Stomach (tissue), 8 donors: ENCODE measurements at regions not wholly inside any gene's neighbourhood (a gene's known extent, or its start where the extent isn't known, plus 50 kb on each side); places are given as distances from the start of the nearest gene placed in this dataset.

Experiments
- DNase-seq, 2 donors: peaks; one replicate each; pipeline versions ENCODE4 v3.0.0 to v3.0.0-alpha.2; 2013 to 2019
- H3K27ac ChIP-seq, 5 donors: fragments of 200-600 bp in 4 of 5; sonication (generic) in 4 of 5; one replicate each; pipeline ENCODE4 v1.5.1; 2013 to 2019; ENCODE audit warnings: mild to moderate bottlenecking in 1 of 5, moderate library complexity in 1 of 5
- H3K27me3 ChIP-seq, 3 donors: fragments of 200-600 bp; sonication (generic); one replicate each; pipeline ENCODE4 v1.5.1; 2017 to 2019; ENCODE audit warnings: mixed run types in 1 of 3
- H3K36me3 ChIP-seq, 4 donors: fragments of 200-600 bp; sonication (generic); 1 replicate in 3 of 4; 2 replicates in 1 of 4; pipeline ENCODE4 v1.5.1; 2016 to 2019
- H3K4me1 ChIP-seq, 4 donors: fragments of 200-600 bp; sonication (generic); one replicate each; pipeline ENCODE4 v1.5.1; 2016 to 2019
- H3K4me3 ChIP-seq, 4 donors: fragments of 200-600 bp; sonication (generic) in 3 of 4; one replicate each; pipeline ENCODE4 v1.5.1; 2016 to 2019; ENCODE audit warnings: mild to moderate bottlenecking in 1 of 4
- H3K9me3 ChIP-seq, 4 donors: fragments of 200-600 bp; sonication (generic); one replicate each; pipeline ENCODE4 v1.5.1; 2016 to 2019
- EP300 ChIP-seq: sonication (generic); formaldehyde crosslinking; IDR thresholded peaks from one replicate; pipeline ENCODE4 v1.6.1; 2017; ENCODE audit warnings: antibody characterized with exemption
- POLR2A ChIP-seq, 4 donors: fragments of 450-650 bp; IDR thresholded peaks; one replicate each; pipeline ENCODE4 v1.6.1; 2016; ENCODE audit warnings: antibody characterized with exemption in 4 of 4, control low read depth in 2 of 4, mild to moderate bottlenecking in 1 of 4, moderate library complexity in 1 of 4
- POLR2AphosphoS5 ChIP-seq, 3 donors: sonication (generic); formaldehyde crosslinking; IDR thresholded peaks; one replicate each; pipeline ENCODE4 v1.6.1; 2016; ENCODE audit warnings: antibody characterized with exemption in 3 of 3
- WGBS, 5 donors: extraction: QIAGEN DNeasy Blood & Tissue Kit in 3 of 5; methylation state at CpG; one replicate each; pipeline versions ENCODE4 v1.1.5 to v1.1.7; 2013 to 2018; 5-methylcytosine and 5-hydroxymethylcytosine counted together
- intact Hi-C: fragments of 100-400 bp; cut with DNase I; formaldehyde crosslinking; loops from one replicate; pipeline ENCODE4 v1.15.1; 2023; ENCODE audit warnings: low total_unique reads
- TF ChIP-seq, protein P1 (sequence below), 7 experiments: fragments of 450-650 bp in 4 of 7; fragments of 200-600 bp in 3 of 7; sonication (generic) in 3 of 7; IDR thresholded peaks; one replicate each; pipeline ENCODE4 v1.5.1; 2016 to 2019; ENCODE audit warnings: antibody characterized with exemption in 7 of 7, control low read depth in 2 of 7, mild to moderate bottlenecking in 1 of 7
- donor health status: healthy with polysubstance abuse.
- donor health status: Bipolar disorder and iron deficiency.
- donor health status: healthy.

DNA sequence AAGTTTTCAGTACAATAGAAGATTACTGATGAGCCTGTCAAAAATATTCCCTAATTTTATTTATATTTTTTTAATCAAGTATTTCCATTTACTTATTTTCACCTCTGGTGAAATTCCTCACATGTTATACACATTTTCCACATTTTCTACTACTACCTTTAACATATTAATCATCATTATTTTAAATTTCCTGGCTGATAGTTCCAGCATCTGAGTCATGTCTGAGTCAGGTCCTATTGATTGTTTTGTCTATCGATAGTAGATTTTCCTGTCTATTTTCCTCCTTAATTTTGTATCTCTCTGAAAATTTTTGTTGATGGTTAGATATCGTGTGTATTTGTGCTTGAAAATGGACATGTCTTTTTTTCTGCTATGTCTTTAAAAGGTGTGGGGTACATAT, 211.8 kb upstream of the DSEL start:
- Histone ChIP-seq H3K27me3 (no peaks in the 10 kb centered on the region), H3K4me3 (no peak overlapping the region), H3K9me3 (peaks cover 0 to 10% (median 3%) of the 10 kb centered on the region in 4 donors), H3K4me1 (no peaks in the 10 kb centered on the region), H3K27ac (no peak overlapping the region), H3K36me3 (no peaks in the 10 kb centered on the region)
- intact Hi-C loops, result no loop called here
- WGBS, 5 donors, result 84 to 94% (median 92%) methylated on average over 2 of the region's 2 CpGs
- no peak for TF ChIP-seq EP300
- TF ChIP-seq, protein P1, sequence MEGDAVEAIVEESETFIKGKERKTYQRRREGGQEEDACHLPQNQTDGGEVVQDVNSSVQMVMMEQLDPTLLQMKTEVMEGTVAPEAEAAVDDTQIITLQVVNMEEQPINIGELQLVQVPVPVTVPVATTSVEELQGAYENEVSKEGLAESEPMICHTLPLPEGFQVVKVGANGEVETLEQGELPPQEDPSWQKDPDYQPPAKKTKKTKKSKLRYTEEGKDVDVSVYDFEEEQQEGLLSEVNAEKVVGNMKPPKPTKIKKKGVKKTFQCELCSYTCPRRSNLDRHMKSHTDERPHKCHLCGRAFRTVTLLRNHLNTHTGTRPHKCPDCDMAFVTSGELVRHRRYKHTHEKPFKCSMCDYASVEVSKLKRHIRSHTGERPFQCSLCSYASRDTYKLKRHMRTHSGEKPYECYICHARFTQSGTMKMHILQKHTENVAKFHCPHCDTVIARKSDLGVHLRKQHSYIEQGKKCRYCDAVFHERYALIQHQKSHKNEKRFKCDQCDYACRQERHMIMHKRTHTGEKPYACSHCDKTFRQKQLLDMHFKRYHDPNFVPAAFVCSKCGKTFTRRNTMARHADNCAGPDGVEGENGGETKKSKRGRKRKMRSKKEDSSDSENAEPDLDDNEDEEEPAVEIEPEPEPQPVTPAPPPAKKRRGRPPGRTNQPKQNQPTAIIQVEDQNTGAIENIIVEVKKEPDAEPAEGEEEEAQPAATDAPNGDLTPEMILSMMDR (IDR thresholded peaks at IDR 0.05), result no peak
- DNase-seq, result no peak

GRCh38 chr18:67726882-67727281, 210.4 kb upstream of the DSEL start:
- no peak overlapping the region for H3K4me3 ChIP-seq
- H3K9me3 ChIP-seq, result peaks cover 0 to 10% (median 3%) of the 10 kb centered on the region in 4 donors
- no peak overlapping the region for H3K27ac ChIP-seq
- H3K27me3 ChIP-seq, result no peaks in the 10 kb centered on the region
- no peaks in the 10 kb centered on the region for H3K4me1 ChIP-seq
- intact Hi-C loops, result no loop called here
- TF ChIP-seq POLR2AphosphoS5 (IDR thresholded peaks at IDR 0.05) (no peak), EP300 (no peak), POLR2A (IDR thresholded peaks at IDR 0.05) (no peak)
- TF ChIP-seq, protein P1 (IDR thresholded peaks at IDR 0.05), result no peak
- DNase-seq, result no peak
- WGBS, 5 donors, result 11 to 18% (median 16%) methylated on average over 2 of the region's 2 CpGs
- H3K36me3 ChIP-seq, result no peaks in the 10 kb centered on the region

GRCh38 chr18:67717800-67718199, 201.3 kb upstream of the DSEL start:
- Histone ChIP-seq H3K9me3 (no peaks in the 10 kb centered on the region), H3K27me3 (no peaks in the 10 kb centered on the region), H3K36me3 (no peaks in the 10 kb centered on the region), H3K4me1 (no peaks in the 10 kb centered on the region), H3K4me3 (no peak overlapping the region), H3K27ac (no peak overlapping the region)
- intact Hi-C loops, result no loop called here
- WGBS, 5 donors, result 73 to 79% (median 78%) methylated on average over 8 of the region's 8 CpGs
- DNase-seq, result no peak
- no peak for TF ChIP-seq EP300
- TF ChIP-seq, protein P1 (IDR thresholded peaks at IDR 0.05), result no peak
- no peak for TF ChIP-seq POLR2AphosphoS5 (IDR thresholded peaks at IDR 0.05)
- TF ChIP-seq POLR2A (IDR thresholded peaks at IDR 0.05), result no peak

DNA sequence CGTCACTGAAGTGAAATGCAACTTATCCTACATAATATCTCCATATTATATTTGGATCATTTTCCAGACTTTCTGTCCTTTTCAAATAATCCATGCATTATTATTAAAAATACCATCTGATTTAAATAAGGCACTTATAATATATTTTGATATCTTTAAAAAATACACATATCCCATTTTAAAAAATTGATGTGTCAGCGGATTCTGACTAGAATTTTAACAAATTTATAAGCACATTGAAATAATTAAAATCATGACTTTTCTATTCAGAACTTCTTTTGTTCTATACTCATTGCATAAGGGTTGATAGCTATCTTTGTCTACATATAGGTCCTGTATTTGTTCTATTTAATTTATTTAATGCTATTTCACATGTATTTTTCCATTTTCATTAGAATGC, 199.0 kb upstream of the DSEL start:
- H3K4me3 ChIP-seq, result no peak overlapping the region
- 31 to 73% (median 36%) methylated on average over 2 of the region's 2 CpGs for whole genome bisulfite sequencing, 5 donors
- H3K27ac ChIP-seq, result no peak overlapping the region
- intact Hi-C loops, result no loop called here
- H3K9me3 ChIP-seq, result no peaks in the 10 kb centered on the region
- H3K27me3 ChIP-seq, result no peaks in the 10 kb centered on the region
- H3K36me3 ChIP-seq, result no peaks in the 10 kb centered on the region
- TF ChIP-seq EP300 (no peak), POLR2AphosphoS5 (IDR thresholded peaks at IDR 0.05) (no peak), POLR2A (IDR thresholded peaks at IDR 0.05) (no peak)
- TF ChIP-seq, protein P1 (IDR thresholded peaks at IDR 0.05), result no peak
- H3K4me1 ChIP-seq, result no peaks in the 10 kb centered on the region
- DNase-seq, result no peak

DNA sequence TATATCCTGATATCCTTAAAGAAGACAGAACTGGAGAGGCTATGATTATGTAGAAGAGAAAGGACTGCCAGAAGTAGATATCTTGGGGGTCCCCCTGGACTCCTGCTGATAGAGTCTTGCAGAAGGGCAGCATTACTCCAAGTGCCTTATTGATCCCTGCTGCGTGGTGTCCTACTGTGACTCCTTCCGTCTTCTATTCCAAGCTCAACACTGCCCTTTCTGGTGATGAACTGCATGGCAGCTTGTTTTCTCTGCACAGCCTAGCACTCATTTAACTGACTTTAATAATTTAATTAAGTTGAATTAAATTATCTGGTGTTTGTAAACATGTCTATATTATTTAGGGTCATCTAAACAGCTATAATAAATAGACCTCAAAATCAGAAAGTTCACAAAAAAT, 194.1 kb upstream of the DSEL start:
- no peak for DNase-seq
- intact Hi-C loops, result no loop called here

More for the DNA sequence above, 194.1 kb upstream of the DSEL start:
- H3K27ac ChIP-seq, result no peak overlapping the region
- H3K36me3 ChIP-seq, result no peaks in the 10 kb centered on the region
- no peaks in the 10 kb centered on the region for H3K4me1 ChIP-seq
- H3K9me3 ChIP-seq, result no peaks in the 10 kb centered on the region
- H3K27me3 ChIP-seq, result no peaks in the 10 kb centered on the region
- H3K4me3 ChIP-seq, result no peak overlapping the region
- 49 to 63% (median 54%) methylated on average over 2 of the region's 2 CpGs for WGBS, 5 donors
- no peak for TF ChIP-seq POLR2A (IDR thresholded peaks at IDR 0.05)
- TF ChIP-seq EP300, result no peak
- no peak for TF ChIP-seq POLR2AphosphoS5 (IDR thresholded peaks at IDR 0.05)
- TF ChIP-seq, protein P1 (IDR thresholded peaks at IDR 0.05), result no peak
